Naive thymus-derived CD4-positive, alpha-beta T cell (primary cell): ENCODE measurements at regions not wholly inside any gene's neighbourhood (a gene's known extent, or its start where the extent isn't known, plus 50 kb on each side); places are given as distances from the start of the nearest gene placed in this dataset.
"Not testable (repeated sequence)": the region's sequence is repeated elsewhere in the genome, so short reads cannot be mapped to it uniquely, and the experiment has no call there.

Experiments used
- ATAC-seq: fragments of 150-1000 bp; cut with Tn5 transposase; 2 replicates; pipeline ENCODE4 v1.10.0; 2021; ENCODE audit warnings: mild to moderate bottlenecking, moderate library complexity
- CTCF ChIA-PET: fragments of 350-600 bp; sonication (Branson Sonifier 250); formaldehyde crosslinking; loops from one replicate; lab custom pipeline; 2021; ENCODE audit warnings: antibody characterized with exemption; lab: Charles Lee
- POLR2A ChIA-PET: fragments of 350-600 bp; sonication (Branson Sonifier 250); formaldehyde crosslinking; loops from one replicate; lab custom pipeline; 2021; ENCODE audit warnings: antibody characterized with exemption, inconsistent platforms; lab: Charles Lee
- DNase-seq, 9 donors: peaks; one replicate each; pipeline versions ENCODE4 v3.0.0 to v3.0.0-alpha.2; 2020 to 2022; ENCODE audit warnings: mixed read lengths in 1 of 9
- H3K27ac ChIP-seq: one replicate; pipeline ENCODE4 v1.7.0; 2013; ENCODE audit warnings: mild to moderate bottlenecking, low read depth, low read length, moderate library complexity
- H3K27me3 ChIP-seq, 2 donors: one replicate each; pipeline ENCODE4 v1.7.0; 2013; ENCODE audit warnings: low read length in 2 of 2, mild to moderate bottlenecking in 2 of 2, moderate library complexity in 2 of 2; ENCODE audit not compliant: control insufficient read depth in 2 of 2, insufficient read depth in 2 of 2
- H3K36me3 ChIP-seq, 3 experiments: 1 replicate in 2 of 3; 2 replicates in 1 of 3; pipeline ENCODE4 v1.7.0; 2013; ENCODE audit warnings: low read length in 3 of 3, mild to moderate bottlenecking in 3 of 3, moderate library complexity in 1 of 3; ENCODE audit not compliant: insufficient read depth in 3 of 3, control insufficient read depth in 2 of 3
- H3K4me1 ChIP-seq, 2 donors: one replicate each; pipeline ENCODE4 v1.7.0; 2013; ENCODE audit warnings: low read length in 2 of 2, mild to moderate bottlenecking in 2 of 2, moderate library complexity in 1 of 2; ENCODE audit not compliant: control insufficient read depth in 2 of 2, insufficient read depth in 2 of 2
- H3K4me3 ChIP-seq: 2 replicates; pipeline ENCODE4 v1.7.0; 2013; ENCODE audit warnings: mild to moderate bottlenecking, low read length
- H3K9me3 ChIP-seq, 3 experiments: 1 replicate in 2 of 3; 2 replicates in 1 of 3; pipeline ENCODE4 v1.7.0; 2013; ENCODE audit warnings: low read length in 3 of 3; ENCODE audit not compliant: control insufficient read depth in 2 of 3
- H3K27ac Mint-ChIP-seq, 9 donors: one replicate each; pipeline ENCODE4 v1.8.0; 2020 to 2022; ENCODE audit warnings: mixed read lengths in 9 of 9, mild to moderate bottlenecking in 8 of 9, moderate library complexity in 5 of 9, inconsistent platforms in 2 of 9
- H3K27me3 Mint-ChIP-seq, 5 donors: one replicate each; pipeline ENCODE4 v1.8.0; 2021 to 2022; ENCODE audit warnings: mixed read lengths in 5 of 5, mild to moderate bottlenecking in 1 of 5
- H3K36me3 Mint-ChIP-seq, 5 donors: one replicate each; pipeline ENCODE4 v1.8.0; 2020 to 2022; ENCODE audit warnings: mixed read lengths in 5 of 5, mild to moderate bottlenecking in 3 of 5, inconsistent platforms in 1 of 5
- H3K4me1 Mint-ChIP-seq, 7 donors: one replicate each; pipeline ENCODE4 v1.8.0; 2020 to 2022; ENCODE audit warnings: mixed read lengths in 7 of 7, mild to moderate bottlenecking in 3 of 7, inconsistent platforms in 1 of 7
- H3K4me3 Mint-ChIP-seq, 10 donors: one replicate each; pipeline ENCODE4 v1.8.0; 2020 to 2022; ENCODE audit warnings: mild to moderate bottlenecking in 10 of 10, mixed read lengths in 10 of 10, moderate library complexity in 6 of 10, inconsistent platforms in 2 of 10
- H3K9me3 Mint-ChIP-seq, 11 donors: one replicate each; pipeline ENCODE4 v1.8.0; 2020 to 2022; ENCODE audit warnings: mixed read lengths in 11 of 11, mild to moderate bottlenecking in 4 of 11, inconsistent platforms in 1 of 11, moderate library complexity in 1 of 11
- intact Hi-C, 2 donors: fragments of 100-400 bp; cut with micrococcal nuclease; formaldehyde crosslinking; loops; one replicate each; pipeline ENCODE4 v1.15.1; 2023

GRCh38 chr11:71656513-71656912 is 73.8 kb upstream of the KRTAP5-11 start:
- peaks cover 0 to 16% (median under 1%) of the 10 kb centered on the region in 5 donors for H3K27me3 Mint-ChIP-seq
- intact Hi-C loops, ATAC-seq, H3K4me1 ChIP-seq, DNase-seq, H3K9me3 ChIP-seq, CTCF ChIA-PET, H3K4me1 Mint-ChIP-seq, H3K4me3 Mint-ChIP-seq, H3K27ac ChIP-seq, H3K36me3 Mint-ChIP-seq, H3K27ac Mint-ChIP-seq, H3K4me3 ChIP-seq, H3K36me3 ChIP-seq, H3K9me3 Mint-ChIP-seq, POLR2A ChIA-PET, H3K27me3 ChIP-seq: not testable (repeated sequence)

- H3K4me3 ChIP-seq, H3K4me3 Mint-ChIP-seq, H3K4me1 Mint-ChIP-seq, DNase-seq, H3K27ac Mint-ChIP-seq, H3K9me3 ChIP-seq, H3K36me3 ChIP-seq, POLR2A ChIA-PET, H3K27ac ChIP-seq, ATAC-seq, CTCF ChIA-PET, H3K4me1 ChIP-seq, H3K36me3 Mint-ChIP-seq, H3K9me3 Mint-ChIP-seq, H3K27me3 ChIP-seq, intact Hi-C loops: not testable (repeated sequence)
- peaks cover 3 to 26% (median 17%) of the 10 kb centered on the region in 5 donors for H3K27me3 Mint-ChIP-seq
Measured at GRCh38 chr11:71664941-71665340, 82.3 kb upstream of the KRTAP5-11 start.

GRCh38 chr11:71698110-71698509 is 115.4 kb upstream of the KRTAP5-11 start:
- H3K27ac ChIP-seq, POLR2A ChIA-PET, H3K9me3 Mint-ChIP-seq, DNase-seq, H3K4me3 ChIP-seq, ATAC-seq, H3K4me3 Mint-ChIP-seq, H3K27me3 Mint-ChIP-seq, H3K4me1 ChIP-seq, H3K27me3 ChIP-seq, H3K27ac Mint-ChIP-seq, intact Hi-C loops, H3K36me3 ChIP-seq, H3K36me3 Mint-ChIP-seq, CTCF ChIA-PET, H3K9me3 ChIP-seq, H3K4me1 Mint-ChIP-seq: not testable (repeated sequence)

GRCh38 chr11:71698961-71699360 is 116.3 kb upstream of the KRTAP5-11 start:
- CTCF ChIA-PET, H3K9me3 Mint-ChIP-seq, H3K4me1 ChIP-seq, DNase-seq, H3K27ac Mint-ChIP-seq, H3K4me3 ChIP-seq, H3K4me3 Mint-ChIP-seq, H3K27me3 Mint-ChIP-seq, ATAC-seq, H3K27me3 ChIP-seq, H3K27ac ChIP-seq, H3K36me3 Mint-ChIP-seq, H3K36me3 ChIP-seq, H3K4me1 Mint-ChIP-seq, H3K9me3 ChIP-seq, intact Hi-C loops, POLR2A ChIA-PET: not testable (repeated sequence)

- H3K4me1 ChIP-seq, H3K27me3 Mint-ChIP-seq, POLR2A ChIA-PET, intact Hi-C loops, H3K27ac ChIP-seq, H3K4me3 Mint-ChIP-seq, H3K27ac Mint-ChIP-seq, H3K27me3 ChIP-seq, ATAC-seq, H3K36me3 Mint-ChIP-seq, H3K9me3 Mint-ChIP-seq, H3K4me3 ChIP-seq, DNase-seq, H3K9me3 ChIP-seq, CTCF ChIA-PET, H3K4me1 Mint-ChIP-seq, H3K36me3 ChIP-seq: not testable (repeated sequence)
Measured at GRCh38 chr11:71701435-71702291, 119.0 kb upstream of the KRTAP5-11 start.

- H3K36me3 Mint-ChIP-seq, H3K27me3 ChIP-seq, H3K4me3 ChIP-seq, H3K4me3 Mint-ChIP-seq, POLR2A ChIA-PET, H3K27ac ChIP-seq, intact Hi-C loops, H3K27ac Mint-ChIP-seq, CTCF ChIA-PET, DNase-seq, H3K9me3 Mint-ChIP-seq, H3K4me1 Mint-ChIP-seq, H3K9me3 ChIP-seq, ATAC-seq, H3K36me3 ChIP-seq, H3K4me1 ChIP-seq: not testable (repeated sequence)
- H3K27me3 Mint-ChIP-seq, result peaks cover 0 to 14% (median 6%) of the 10 kb centered on the region in 5 donors
Measured at GRCh38 chr11:71705086-71705737, 122.5 kb upstream of the KRTAP5-11 start.
